ENCODE measurements at regions not wholly inside any gene's neighbourhood (a gene's known extent, or its start where the extent isn't known, plus 50 kb on each side); places are given as distances from the start of the nearest gene placed in this dataset.
"Not testable (repeated sequence)": the region's sequence is repeated elsewhere in the genome, so short reads cannot be mapped to it uniquely, and the experiment has no call there.

GRCh38 chr5:102154791-102155605 is 141.1 kb downstream of the SLCO4C1 start:
- DNase-seq = not testable (repeated sequence)

- DNase-seq = no peak
Measured at GRCh38 chr5:102154291-102154690, 141.8 kb downstream of the SLCO4C1 start.

- DNase-seq = peak; percentile 40
Measured at GRCh38 chr5:102153003-102153759, 142.9 kb downstream of the SLCO4C1 start.

- no peak for DNase-seq
Measured at GRCh38 chr5:102139029-102139428, 157.1 kb downstream of the SLCO4C1 start.

GRCh38 chr5:102138243-102138653 is 157.8 kb downstream of the SLCO4C1 start:
- DNase-seq = no peak

- no peak for DNase-seq
Measured at GRCh38 chr5:102130890-102131289, 165.2 kb downstream of the SLCO4C1 start.

GRCh38 chr5:102130386-102130785 is 165.7 kb downstream of the SLCO4C1 start:
- DNase-seq = no peak

GRCh38 chr5:102119252-102119651 is 176.8 kb downstream of the SLCO4C1 start:
- DNase-seq = no peak

GRCh38 chr5:102115736-102116135 is 180.3 kb downstream of the SLCO4C1 start:
- no peak for DNase-seq

- no peak for DNase-seq
Measured at GRCh38 chr5:102114525-102115069, 181.5 kb downstream of the SLCO4C1 start.

GRCh38 chr5:102107865-102108264 is 188.2 kb downstream of the SLCO4C1 start:
- no peak for DNase-seq

GRCh38 chr5:102106599-102106998 is 189.5 kb downstream of the SLCO4C1 start:
- DNase-seq = no peak

- DNase-seq = peak; percentile 6
Measured at GRCh38 chr5:102099766-102100331, 196.2 kb downstream of the SLCO4C1 start.

GRCh38 chr5:102099083-102099482 is 197.0 kb downstream of the SLCO4C1 start:
- not testable (repeated sequence) for DNase-seq

- DNase-seq = not testable (repeated sequence)
Measured at GRCh38 chr5:102098606-102099005, 197.5 kb downstream of the SLCO4C1 start.

- DNase-seq = no peak
Measured at GRCh38 chr5:102090770-102091169, 205.3 kb downstream of the SLCO4C1 start.

GRCh38 chr5:102089883-102090282 is 206.2 kb downstream of the SLCO4C1 start:
- DNase-seq = no peak

- no peak for DNase-seq
Measured at GRCh38 chr5:102087906-102088305, 208.2 kb downstream of the SLCO4C1 start.

GRCh38 chr5:102080288-102080687 is 215.8 kb downstream of the SLCO4C1 start:
- no peak for DNase-seq

GRCh38 chr5:102077920-102078319 is 218.2 kb downstream of the SLCO4C1 start:
- no peak for DNase-seq

- DNase-seq = no peak
Measured at GRCh38 chr5:102069974-102070373, 226.1 kb downstream of the SLCO4C1 start.

- no peak for DNase-seq
Measured at GRCh38 chr5:102068870-102069269, 227.2 kb downstream of the SLCO4C1 start.

- DNase-seq = peak; percentile 1
Measured at GRCh38 chr5:102049517-102049916, 246.6 kb downstream of the SLCO4C1 start.
